ENCODE measurements at regions not wholly inside any gene's neighbourhood (a gene's known extent, or its start where the extent isn't known, plus 50 kb on each side); places are given as distances from the start of the nearest gene placed in this dataset.

DNA sequence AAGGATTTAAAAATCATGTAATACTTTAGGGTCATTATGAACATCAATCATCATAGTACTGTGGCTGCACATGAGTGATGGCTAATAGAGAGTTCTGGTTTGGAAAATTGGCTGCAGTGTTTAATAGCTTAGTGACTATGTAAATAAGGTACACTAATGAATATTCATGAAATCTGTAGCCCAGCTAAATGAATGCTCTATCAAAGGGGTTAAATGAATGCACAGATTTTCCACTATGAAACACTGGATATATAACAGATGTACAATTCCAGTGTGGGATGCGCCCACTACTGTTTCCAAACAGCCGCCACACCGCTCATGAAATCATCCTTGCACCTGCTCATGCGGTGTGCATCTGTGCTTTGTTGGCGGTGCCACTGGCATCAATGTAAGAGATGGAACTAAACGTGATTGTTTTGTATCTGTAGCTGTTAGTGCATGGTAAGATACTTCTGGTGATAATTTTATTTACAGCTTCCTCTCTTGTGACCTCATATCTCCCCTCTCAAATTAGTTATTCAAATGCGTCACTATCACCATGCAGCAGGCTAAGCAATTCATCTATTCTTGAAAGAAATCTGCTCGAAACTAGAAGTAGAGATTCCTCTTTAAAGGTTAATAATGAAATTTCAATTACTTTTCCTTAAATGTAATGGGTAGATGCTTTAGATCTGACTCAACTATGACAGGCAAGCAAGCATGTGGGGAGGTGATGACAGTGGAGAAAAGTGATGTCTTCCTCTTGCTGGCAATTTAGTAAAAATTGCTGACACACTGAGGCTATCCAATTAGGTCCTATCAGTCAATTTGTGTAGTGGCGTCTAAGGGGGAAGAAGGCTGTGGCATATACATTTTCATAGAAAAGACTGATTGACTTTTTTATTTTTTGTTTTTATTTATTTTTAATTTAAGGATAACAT, 433.6 kb downstream of the AEBP2 start:
- Histone ChIP-seq H3K9ac (ENCODE audit: low read length) (no peak overlapping the region), H3K79me2 (ENCODE audit: insufficient read depth, low read length) (no peaks in the 10 kb centered on the region), H3K9me2 (ENCODE audit: insufficient read depth) (no peaks in the 10 kb centered on the region), H3K36me3 (ENCODE audit: control insufficient read depth in 1 of 2, insufficient read depth in 2 of 2, low read length in 2 of 2) (no peaks in the 10 kb centered on the region), H4K20me1 (ENCODE audit: insufficient read depth) (no peaks in the 10 kb centered on the region), H3K27me3 (ENCODE audit: insufficient read depth, low read length) (no peaks in the 10 kb centered on the region), H2AFZ (ENCODE audit: low read depth, low read length, poor library complexity, severe bottlenecking) (no peak overlapping the region), H3K4me3 (replicated peaks in 1 of 2; ENCODE audit: low read depth in 1 of 2, low read length in 2 of 2) (no peak overlapping the region), H3K4me1 (ENCODE audit: control insufficient read depth in 1 of 2, insufficient read depth in 2 of 2, low read length in 2 of 2) (no peaks in the 10 kb centered on the region), H3K9me3 (ENCODE audit: control insufficient read depth in 1 of 2, insufficient read depth in 1 of 2, low read depth in 1 of 2, low read length in 2 of 2) (no peaks in the 10 kb centered on the region), H3K4me2 (ENCODE audit: low read length) (no peak overlapping the region), H3K27ac (ENCODE audit: low read depth, low read length) (no peak overlapping the region)
- BruUV-seq (replicated peaks): no TSS peak
- intact Hi-C loops (cut with micrococcal nuclease): no loop called here
- CTCF ChIA-PET: no interaction called here
- no peak for ATAC-seq
- POLR2A ChIA-PET: no interaction called here
- TF ChIP-seq SRF (IDR thresholded peaks at IDR 0.05; ENCODE audit: low read depth) (no peak), POLR2AphosphoS5 (IDR thresholded peaks at IDR 0.05; ENCODE audit: low read depth, low read length) (no peak), EZH2phosphoT487 (IDR thresholded peaks at IDR 0.05; ENCODE audit: borderline replicate concordance) (no peak), JUND (IDR thresholded peaks at IDR 0.05) (no peak), ZNF274 (IDR thresholded peaks at IDR 0.05; ENCODE audit: low read depth, low read length) (no peak), SP1 (IDR thresholded peaks at IDR 0.05; ENCODE audit: low read depth) (no peak), ELF1 (IDR thresholded peaks at IDR 0.05; ENCODE audit: borderline replicate concordance, low read depth) (no peak), ZFX (IDR thresholded peaks at IDR 0.05) (no peak), EZH2 (IDR thresholded peaks at IDR 0.05) (no peak), POLR2A (IDR thresholded peaks at IDR 0.05; ENCODE audit: borderline replicate concordance, extremely low read depth, insufficient read depth, insufficient read length) (no peak), TCF7L2 (IDR thresholded peaks at IDR 0.05; ENCODE audit: borderline replicate concordance, extremely low read depth, insufficient read depth, insufficient read length) (no peak), CEBPB (IDR thresholded peaks at IDR 0.05; ENCODE audit: low read depth) (no peak), RAD21 (IDR thresholded peaks at IDR 0.05; ENCODE audit: low read depth) (no peak), FOSL1 (IDR thresholded peaks at IDR 0.05; ENCODE audit: low read depth) (no peak), YY1 (IDR thresholded peaks at IDR 0.05; ENCODE audit: extremely low read depth, insufficient replicate concordance, low read depth, low read length) (no peak)
- TF ChIP-seq, protein P1, sequence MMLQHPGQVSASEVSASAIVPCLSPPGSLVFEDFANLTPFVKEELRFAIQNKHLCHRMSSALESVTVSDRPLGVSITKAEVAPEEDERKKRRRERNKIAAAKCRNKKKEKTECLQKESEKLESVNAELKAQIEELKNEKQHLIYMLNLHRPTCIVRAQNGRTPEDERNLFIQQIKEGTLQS (IDR thresholded peaks at IDR 0.05): no peak
- TF ChIP-seq, protein P2, sequence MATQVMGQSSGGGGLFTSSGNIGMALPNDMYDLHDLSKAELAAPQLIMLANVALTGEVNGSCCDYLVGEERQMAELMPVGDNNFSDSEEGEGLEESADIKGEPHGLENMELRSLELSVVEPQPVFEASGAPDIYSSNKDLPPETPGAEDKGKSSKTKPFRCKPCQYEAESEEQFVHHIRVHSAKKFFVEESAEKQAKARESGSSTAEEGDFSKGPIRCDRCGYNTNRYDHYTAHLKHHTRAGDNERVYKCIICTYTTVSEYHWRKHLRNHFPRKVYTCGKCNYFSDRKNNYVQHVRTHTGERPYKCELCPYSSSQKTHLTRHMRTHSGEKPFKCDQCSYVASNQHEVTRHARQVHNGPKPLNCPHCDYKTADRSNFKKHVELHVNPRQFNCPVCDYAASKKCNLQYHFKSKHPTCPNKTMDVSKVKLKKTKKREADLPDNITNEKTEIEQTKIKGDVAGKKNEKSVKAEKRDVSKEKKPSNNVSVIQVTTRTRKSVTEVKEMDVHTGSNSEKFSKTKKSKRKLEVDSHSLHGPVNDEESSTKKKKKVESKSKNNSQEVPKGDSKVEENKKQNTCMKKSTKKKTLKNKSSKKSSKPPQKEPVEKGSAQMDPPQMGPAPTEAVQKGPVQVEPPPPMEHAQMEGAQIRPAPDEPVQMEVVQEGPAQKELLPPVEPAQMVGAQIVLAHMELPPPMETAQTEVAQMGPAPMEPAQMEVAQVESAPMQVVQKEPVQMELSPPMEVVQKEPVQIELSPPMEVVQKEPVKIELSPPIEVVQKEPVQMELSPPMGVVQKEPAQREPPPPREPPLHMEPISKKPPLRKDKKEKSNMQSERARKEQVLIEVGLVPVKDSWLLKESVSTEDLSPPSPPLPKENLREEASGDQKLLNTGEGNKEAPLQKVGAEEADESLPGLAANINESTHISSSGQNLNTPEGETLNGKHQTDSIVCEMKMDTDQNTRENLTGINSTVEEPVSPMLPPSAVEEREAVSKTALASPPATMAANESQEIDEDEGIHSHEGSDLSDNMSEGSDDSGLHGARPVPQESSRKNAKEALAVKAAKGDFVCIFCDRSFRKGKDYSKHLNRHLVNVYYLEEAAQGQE (IDR thresholded peaks at IDR 0.05; ENCODE audit: low read depth): no peak
- TF ChIP-seq, protein P3, sequence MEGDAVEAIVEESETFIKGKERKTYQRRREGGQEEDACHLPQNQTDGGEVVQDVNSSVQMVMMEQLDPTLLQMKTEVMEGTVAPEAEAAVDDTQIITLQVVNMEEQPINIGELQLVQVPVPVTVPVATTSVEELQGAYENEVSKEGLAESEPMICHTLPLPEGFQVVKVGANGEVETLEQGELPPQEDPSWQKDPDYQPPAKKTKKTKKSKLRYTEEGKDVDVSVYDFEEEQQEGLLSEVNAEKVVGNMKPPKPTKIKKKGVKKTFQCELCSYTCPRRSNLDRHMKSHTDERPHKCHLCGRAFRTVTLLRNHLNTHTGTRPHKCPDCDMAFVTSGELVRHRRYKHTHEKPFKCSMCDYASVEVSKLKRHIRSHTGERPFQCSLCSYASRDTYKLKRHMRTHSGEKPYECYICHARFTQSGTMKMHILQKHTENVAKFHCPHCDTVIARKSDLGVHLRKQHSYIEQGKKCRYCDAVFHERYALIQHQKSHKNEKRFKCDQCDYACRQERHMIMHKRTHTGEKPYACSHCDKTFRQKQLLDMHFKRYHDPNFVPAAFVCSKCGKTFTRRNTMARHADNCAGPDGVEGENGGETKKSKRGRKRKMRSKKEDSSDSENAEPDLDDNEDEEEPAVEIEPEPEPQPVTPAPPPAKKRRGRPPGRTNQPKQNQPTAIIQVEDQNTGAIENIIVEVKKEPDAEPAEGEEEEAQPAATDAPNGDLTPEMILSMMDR (IDR thresholded peaks at IDR 0.05 in 2 of 3, conservative IDR thresholded peaks at IDR 0.05 in 1 of 3; ENCODE audit: borderline replicate concordance in 1 of 3, insufficient read depth in 1 of 3, low read depth in 2 of 3, low read length in 2 of 3): no peak
- no peak for DNase-seq (ENCODE audit: low read depth, low spot score)
- RAD21 ChIA-PET (ENCODE audit: low non-redundant PET in 1 of 2, low total read pairs in 2 of 2, uncharacterized antibody in 2 of 2, unreplicated experiment in 2 of 2): no interaction called here
